Endothelial cell of umbilical vein (primary cell): ENCODE measurements at regions not wholly inside any gene's neighbourhood (a gene's known extent, or its start where the extent isn't known, plus 50 kb on each side); places are given as distances from the start of the nearest gene placed in this dataset.

Experiments used
- BruUV-seq: library from RNA; stranded (reverse); fragments of 400-500 nt; replicated peaks from 2 replicates; lab custom pipeline; 2021; lab: Mats Ljungman, UMichigan
- CTCF ChIA-PET: fragments of 300-600, 350-600 bp; sonication (Branson Sonifier 250); formaldehyde crosslinking; loops from one replicate; lab custom pipeline; 2021; ENCODE audit warnings: antibody characterized with exemption, inconsistent platforms; lab: Charles Lee
- POLR2A ChIA-PET: fragments of 300-600, 350-600 bp; sonication (Branson Sonifier 250); formaldehyde crosslinking; loops from one replicate; lab custom pipeline; 2021; ENCODE audit warnings: antibody characterized with exemption, inconsistent platforms; lab: Charles Lee
- DNase-seq: peaks from one replicate; pipeline ENCODE4 v3.0.0-alpha.2; 2011; ENCODE audit warnings: low read depth, low spot score
- FAIRE-seq: peaks from 2 replicates; lab custom pipeline; 2011; peaks lifted over from hg19 to GRCh38; lab: Jason Lieb, UNC
- H2AFZ ChIP-seq: 2 replicates; pipeline ENCODE4 v1.6.0; 2012; ENCODE audit warnings: low read depth, low read length, control low read depth, inconsistent platforms
- H3K27ac ChIP-seq: 2 replicates; pipeline ENCODE4 v1.5.1; 2011; ENCODE audit warnings: low read depth, mild to moderate bottlenecking, control low read depth, low read length, moderate library complexity; ENCODE audit not compliant: insufficient read depth
- H3K27me3 ChIP-seq, 2 experiments: 2 replicates each; pipeline versions ENCODE4 v1.6.0 to v1.6.1; 2011; ENCODE audit warnings: low read length in 2 of 2, mixed read lengths in 1 of 2; ENCODE audit not compliant: control insufficient read depth in 2 of 2, insufficient read depth in 2 of 2
- H3K36me3 ChIP-seq, 2 experiments: 2 replicates in 1 of 2; 3 replicates in 1 of 2; pipeline ENCODE4 v1.5.1; 2011; ENCODE audit warnings: low read length in 2 of 2, mild to moderate bottlenecking in 1 of 2, moderate library complexity in 1 of 2; ENCODE audit not compliant: control insufficient read depth in 2 of 2, insufficient read depth in 2 of 2; ENCODE audit errors: extremely low read depth in 1 of 2
- H3K4me1 ChIP-seq: 3 replicates; pipeline ENCODE4 v1.5.1; 2011; ENCODE audit warnings: mild to moderate bottlenecking, low read length; ENCODE audit not compliant: control insufficient read depth, insufficient read depth; ENCODE audit errors: extremely low read depth
- H3K4me2 ChIP-seq: 2 replicates; pipeline ENCODE4 v1.6.1; 2011; ENCODE audit warnings: low read length, control low read depth, mixed read lengths; ENCODE audit not compliant: insufficient read depth
- H3K4me3 ChIP-seq, 3 experiments: fragments of 200-600 bp in 1 of 3; sonication (generic), shearing (Covaris generic) in 1 of 3; replicated peaks in 1 of 3; 2 replicates each; pipeline ENCODE4 v1.5.1; 2011 to 2016; ENCODE audit warnings: control low read depth in 3 of 3, low read length in 3 of 3, mild to moderate bottlenecking in 2 of 3, inconsistent platforms in 1 of 3, low read depth in 1 of 3, moderate library complexity in 1 of 3; ENCODE audit not compliant: insufficient read depth in 1 of 3
- H3K79me2 ChIP-seq: 2 replicates; pipeline ENCODE4 v1.6.0; 2012; ENCODE audit warnings: low read length, inconsistent platforms; ENCODE audit not compliant: control insufficient read depth, insufficient read depth
- H3K9ac ChIP-seq: replicated peaks from 2 replicates; pipeline ENCODE3; 2011; ENCODE audit warnings: low read length, control low read depth; ENCODE audit not compliant: insufficient read depth; ENCODE audit errors: extremely low read depth
- H3K9me1 ChIP-seq: replicated peaks from 3 replicates; pipeline ENCODE4 v1.6.0; 2011; ENCODE audit warnings: mild to moderate bottlenecking, low read length; ENCODE audit not compliant: control insufficient read depth, insufficient read depth; ENCODE audit errors: extremely low read depth
- H3K9me3 ChIP-seq: replicated peaks from 2 replicates; pipeline ENCODE4 v1.5.1; 2012; ENCODE audit warnings: low read length, inconsistent platforms; ENCODE audit not compliant: control insufficient read depth, insufficient read depth
- H4K20me1 ChIP-seq: replicated peaks from 2 replicates; pipeline ENCODE3; 2011; ENCODE audit warnings: mild to moderate bottlenecking, low read length; ENCODE audit not compliant: control insufficient read depth, insufficient read depth; ENCODE audit errors: extremely low read depth
- CTCF ChIP-seq, 2 donors: IDR thresholded peaks; 1 replicate in 1 of 2; 2 replicates in 1 of 2; pipeline ENCODE4 v1.5.1; 2011; ENCODE audit warnings: low read length in 2 of 2, mild to moderate bottlenecking in 2 of 2, moderate library complexity in 2 of 2, control low read depth in 1 of 2, inconsistent platforms in 1 of 2, low read depth in 1 of 2; ENCODE audit not compliant: insufficient read depth in 1 of 2; ENCODE audit errors: extremely low read depth in 1 of 2
- EZH2 ChIP-seq: IDR thresholded peaks from 2 replicates; pipeline ENCODE4 v1.6.1; 2012; ENCODE audit warnings: borderline replicate concordance, low read depth, mild to moderate bottlenecking, moderate library complexity, low read length, inconsistent platforms; ENCODE audit not compliant: severe bottlenecking
- FOS ChIP-seq: IDR thresholded peaks from 2 replicates; pipeline ENCODE4 v1.6.1; 2011; ENCODE audit warnings: mild to moderate bottlenecking, low read length, moderate library complexity, borderline replicate concordance; ENCODE audit not compliant: insufficient read depth
- GATA2 ChIP-seq: IDR thresholded peaks from 2 replicates; pipeline ENCODE4 v1.7.0; 2011; ENCODE audit warnings: low read depth, mild to moderate bottlenecking, moderate library complexity, mixed read lengths, low read length; ENCODE audit not compliant: insufficient read length, insufficient read depth
- JUN ChIP-seq: IDR thresholded peaks from 2 replicates; pipeline ENCODE4 v1.6.1; 2011; ENCODE audit warnings: borderline replicate concordance, low read depth; ENCODE audit not compliant: insufficient read length, insufficient read depth
- MAX ChIP-seq: IDR thresholded peaks from 2 replicates; pipeline ENCODE4 v1.6.1; 2011; ENCODE audit not compliant: insufficient read depth, insufficient read length
- MYC ChIP-seq: IDR thresholded peaks from one replicate; pipeline ENCODE4 v1.6.1; 2011; ENCODE audit warnings: mild to moderate bottlenecking, low read depth, low read length
- POLR2A ChIP-seq: IDR thresholded peaks from 2 replicates; pipeline ENCODE4 v1.6.1; 2012; ENCODE audit warnings: low read depth, mild to moderate bottlenecking, control low read depth, low read length
- POLR2AphosphoS5 ChIP-seq: IDR thresholded peaks from 2 replicates; pipeline ENCODE4 v1.6.1; 2012; ENCODE audit warnings: low read depth, mild to moderate bottlenecking, control low read depth, low read length, moderate library complexity; ENCODE audit not compliant: insufficient read depth
- dilution Hi-C: fragments of 300-500 bp; cut with MboI; formaldehyde crosslinking; loops from one replicate; pipeline ENCODE4 v1.15.0; 2019; ENCODE audit warnings: low sequenced_read_pairs; ENCODE audit not compliant: extremely low pct_ligation_motif_present
- intact Hi-C: fragments of 100-400 bp; cut with micrococcal nuclease; formaldehyde crosslinking; loops from one replicate; pipeline ENCODE4 v1.10.0; 2022

GRCh38 chr14:30252783-30253674 is 305.9 kb upstream of the G2E3 start:
- Histone ChIP-seq H4K20me1 (no peaks in the 10 kb centered on the region), H2AFZ (no peak overlapping the region), H3K9me1 (no peaks in the 10 kb centered on the region), H3K79me2 (no peaks in the 10 kb centered on the region), H3K4me2 (no peak overlapping the region), H3K27me3 (peaks cover 0 to 3% of the 10 kb centered on the region in 2 experiments), H3K27ac (no peak overlapping the region), H3K36me3 (no peaks in the 10 kb centered on the region), H3K9ac (no peak overlapping the region), H3K4me3 (no peak overlapping the region), H3K4me1 (no peaks in the 10 kb centered on the region), H3K9me3 (no peaks in the 10 kb centered on the region)
- BruUV-seq: no TSS peak
- intact Hi-C loops (no loop called here), dilution Hi-C loops (no loop called here)
- DNase-seq (no peak), FAIRE-seq (no peak)
- ChIA-PET POLR2A (no interaction called here), CTCF (interaction anchor here (1.4 to 4.5 kb wide), 3 partner anchors 18 to 39 kb away, joined by 4 to 21 read pairs (median 4); no protein-coding TSS in a partner anchor)
- no peak for TF ChIP-seq FOS
- TF ChIP-seq JUN: no peak
- no peak for TF ChIP-seq POLR2A
- TF ChIP-seq GATA2: no peak
- TF ChIP-seq CTCF (IDR thresholded peaks at IDR 0.05; ENCODE audit: extremely low read depth in 1 of 2, insufficient read depth in 1 of 2, low read depth in 1 of 2, low read length in 2 of 2): no peak
- no peak for TF ChIP-seq MAX
- no peak for TF ChIP-seq POLR2AphosphoS5
- TF ChIP-seq MYC: no peak
- no peak for TF ChIP-seq EZH2
